Coronary artery (tissue), 2 donors: ENCODE measurements at regions not wholly inside any gene's neighbourhood (a gene's known extent, or its start where the extent isn't known, plus 50 kb on each side); places are given as distances from the start of the nearest gene placed in this dataset.
"Not testable (repeated sequence)": the region's sequence is repeated elsewhere in the genome, so short reads cannot be mapped to it uniquely, and the experiment has no call there.

Experiments used
- DNase-seq: peaks from one replicate; pipeline ENCODE4 v3.0.0-alpha.2; 2017; ENCODE audit warnings: low spot score
- H3K27ac ChIP-seq, 2 donors: fragments of 200-600 bp; sonication (generic); one replicate each; pipeline ENCODE4 v1.5.1; 2016 to 2019
- H3K4me3 ChIP-seq: fragments of 200-600 bp; sonication (generic); 2 replicates; pipeline ENCODE4 v1.5.1; 2016; ENCODE audit warnings: mild to moderate bottlenecking, moderate library complexity
- CTCF ChIP-seq: fragments of 200-600 bp; sonication (generic); IDR thresholded peaks from one replicate; pipeline ENCODE4 v1.5.1; 2019; ENCODE audit warnings: antibody characterized with exemption

- H3K27ac ChIP-seq = no peak overlapping the region
- no peak for DNase-seq
- no peak overlapping the region for H3K4me3 ChIP-seq
- no peak for TF ChIP-seq CTCF
Observed at GRCh38 chr11:50187220-50187619, 154.5 kb downstream of the OR4C45 start.

DNA sequence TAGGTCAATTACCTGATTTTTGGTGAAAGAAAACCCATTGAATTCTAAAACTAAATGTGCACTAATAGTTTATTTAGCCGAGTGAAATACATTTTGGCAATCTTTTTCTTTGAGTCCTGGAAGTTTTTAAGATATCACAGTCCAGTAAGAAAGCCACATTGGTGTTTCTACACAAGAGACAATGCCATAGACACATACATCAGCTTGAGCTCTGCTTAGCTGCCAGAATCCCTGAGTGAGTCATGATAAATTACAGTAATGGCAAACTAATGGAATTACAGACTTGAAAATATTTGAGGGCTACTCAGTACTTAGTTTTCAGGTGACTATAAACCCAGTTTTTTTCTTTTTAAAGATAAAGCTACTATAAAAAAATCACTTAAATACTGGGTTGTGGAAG lies 155.4 kb downstream of the OR4C45 start:
- no peak for DNase-seq
- Histone ChIP-seq H3K27ac (peak overlapping the region in 1 of 2 donors; percentile 22), H3K4me3 (no peak overlapping the region)
- no peak for TF ChIP-seq CTCF

DNA sequence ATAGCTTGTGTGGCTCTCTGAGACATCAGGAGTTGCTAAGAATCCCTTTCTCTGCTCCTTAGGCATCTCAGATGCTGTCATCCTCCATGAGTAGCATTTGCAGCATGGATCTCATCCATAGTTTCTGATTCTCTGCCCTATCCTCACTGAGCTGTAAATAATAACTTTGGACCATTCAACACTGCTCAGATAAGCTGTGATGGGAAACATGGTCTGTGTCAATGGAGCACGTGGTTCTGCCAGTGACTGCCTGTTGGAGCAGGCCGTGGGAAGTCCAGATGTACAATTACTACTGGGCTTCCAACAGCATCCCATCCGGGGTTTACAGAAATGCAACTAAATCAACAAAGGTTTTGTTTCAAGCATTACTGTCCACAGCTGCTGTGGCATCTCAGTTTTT lies 160.1 kb downstream of the OR4C45 start:
- H3K27ac ChIP-seq = no peak overlapping the region
- H3K4me3 ChIP-seq = no peak overlapping the region
- TF ChIP-seq CTCF = no peak
- DNase-seq = no peak

DNA sequence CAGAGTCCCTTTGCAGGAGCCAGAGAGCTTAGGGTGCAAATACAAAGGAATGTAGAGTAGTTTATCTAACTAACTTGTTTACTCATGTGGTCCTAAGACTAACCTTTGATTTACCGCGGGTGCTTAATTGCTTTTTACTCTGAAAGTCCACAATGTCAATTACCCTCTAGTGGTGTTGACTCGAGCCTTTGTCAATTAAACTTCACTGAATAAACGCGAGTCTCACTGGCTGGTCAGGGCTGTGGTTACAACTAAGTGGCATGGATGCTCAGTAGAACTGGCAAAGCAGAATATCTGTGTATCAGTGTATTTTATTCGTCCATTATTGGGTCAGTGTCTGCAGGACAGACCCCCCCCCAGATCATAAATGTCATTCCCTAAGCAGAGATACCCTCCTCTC lies 181.7 kb downstream of the OR4C45 start:
- no peak for TF ChIP-seq CTCF
- no peak for DNase-seq
- Histone ChIP-seq H3K27ac (no peak overlapping the region), H3K4me3 (no peak overlapping the region)

- DNase-seq = no peak
- no peak overlapping the region for H3K4me3 ChIP-seq
- no peak overlapping the region for H3K27ac ChIP-seq
- no peak for TF ChIP-seq CTCF
Observed at GRCh38 chr11:50220651-50221050, 188.0 kb downstream of the OR4C45 start.

DNA sequence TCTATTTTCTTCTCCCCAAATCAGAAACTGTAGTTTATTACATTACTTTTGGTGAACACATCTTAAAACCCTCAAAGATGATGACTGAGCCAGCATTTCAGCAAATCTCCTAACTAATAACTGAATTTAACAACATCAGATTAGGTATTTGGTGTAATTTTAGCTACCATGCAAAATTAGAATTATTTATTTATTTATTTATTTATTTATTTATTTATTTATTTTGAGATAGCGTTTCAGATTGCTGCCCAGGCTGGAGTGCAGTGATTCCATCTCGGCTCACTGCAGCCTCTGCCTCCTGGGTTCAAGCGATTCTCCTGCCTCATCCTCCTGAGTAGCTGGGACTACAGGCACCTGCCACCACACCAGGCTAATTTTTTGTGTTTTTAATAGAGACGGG lies 205.7 kb downstream of the OR4C45 start:
- not testable (repeated sequence) for H3K4me3 ChIP-seq, H3K27ac ChIP-seq, DNase-seq

GRCh38 chr11:50246183-50246582 lies 213.5 kb downstream of the OR4C45 start:
- no peak for DNase-seq
- Histone ChIP-seq H3K27ac (no peak overlapping the region), H3K4me3 (no peak overlapping the region)
- no peak for TF ChIP-seq CTCF

DNA sequence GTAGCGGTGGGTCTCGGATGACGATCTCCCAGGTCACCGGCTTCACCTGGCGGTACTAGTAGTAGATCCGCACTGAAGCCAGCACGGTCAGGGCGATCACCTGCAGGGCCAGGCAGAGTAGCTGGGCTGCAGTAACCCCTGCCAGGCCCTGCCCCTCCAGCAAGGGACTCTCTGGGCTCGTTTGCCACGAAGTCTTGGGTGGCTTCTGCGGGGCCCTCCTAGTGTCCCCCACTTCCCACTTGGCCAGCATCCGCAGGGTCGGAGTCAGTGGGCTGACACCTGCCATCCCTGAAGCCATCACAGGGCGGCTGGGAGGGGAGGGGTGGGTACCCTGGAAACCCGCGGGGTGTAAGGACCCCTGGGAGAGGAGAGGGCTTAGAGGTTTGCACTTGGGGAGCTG lies 214.0 kb downstream of the OR4C45 start:
- no peak for DNase-seq
- no peak for TF ChIP-seq CTCF
- Histone ChIP-seq H3K4me3 (no peak overlapping the region), H3K27ac (no peak overlapping the region)
